ENCODE measurements at regions not wholly inside any gene's neighbourhood (a gene's known extent, or its start where the extent isn't known, plus 50 kb on each side); places are given as distances from the start of the nearest gene placed in this dataset.

DNA sequence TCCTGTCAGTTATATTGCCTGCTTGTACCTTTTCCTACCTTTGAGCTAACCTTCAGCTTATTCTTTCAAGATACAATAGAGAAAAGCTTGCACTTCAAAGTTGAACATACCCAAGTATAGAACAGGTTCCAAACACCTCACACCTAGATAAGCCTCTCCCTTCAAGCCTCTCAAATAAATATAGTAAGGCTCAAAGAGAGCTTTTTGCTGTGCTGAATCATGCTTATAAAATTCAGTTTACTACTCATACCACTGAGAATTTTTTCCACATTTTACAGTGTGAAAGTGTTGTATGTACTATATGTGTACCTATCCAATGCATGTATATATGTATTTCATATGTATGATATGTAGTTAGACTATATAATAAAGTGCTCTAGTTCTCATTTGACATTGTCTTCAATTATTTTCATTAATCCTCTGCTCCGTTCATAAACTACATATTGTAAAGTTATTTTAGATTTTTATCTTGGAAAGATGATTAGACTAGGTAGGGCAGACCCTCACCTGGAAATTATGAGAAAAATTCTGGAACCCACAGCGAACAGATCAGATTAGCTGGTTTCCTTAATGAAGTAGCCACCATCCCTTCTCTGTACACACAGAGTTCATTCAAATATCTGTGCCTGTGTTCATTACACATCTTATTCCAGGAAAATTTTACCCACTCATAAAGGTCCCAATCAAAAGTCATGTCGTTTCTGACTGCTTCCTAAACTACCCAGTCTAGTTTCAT lies 149.2 kb upstream of the RGMB start:
- no peak for TF ChIP-seq CTCF (IDR thresholded peaks at IDR 0.05; ENCODE audit: insufficient read depth, low read depth, low read length)
- no peak for TF ChIP-seq EZH2 (IDR thresholded peaks at IDR 0.05; ENCODE audit: insufficient read depth, low read length)
